H9 (cell line): ENCODE measurements at regions not wholly inside any gene's neighbourhood (a gene's known extent, or its start where the extent isn't known, plus 50 kb on each side); places are given as distances from the start of the nearest gene placed in this dataset.

Experiments
- DNase-seq: peaks from one replicate; pipeline ENCODE4 v3.0.0-alpha.2; 2017
- H2AFZ ChIP-seq: one replicate; pipeline ENCODE4 v1.6.1; 2013; ENCODE audit warnings: mild to moderate bottlenecking, low read length, control low read depth, moderate library complexity
- H2AK5ac ChIP-seq: 2 replicates; pipeline ENCODE4 v1.6.1; 2013; ENCODE audit warnings: low read length, control low read depth, mixed read lengths; ENCODE audit not compliant: insufficient read length
- H2BK120ac ChIP-seq: one replicate; pipeline ENCODE4 v1.6.1; 2013; ENCODE audit warnings: low read depth, mild to moderate bottlenecking, low read length, control low read depth, inconsistent platforms; ENCODE audit not compliant: poor library complexity, severe bottlenecking
- H2BK12ac ChIP-seq: 2 replicates; pipeline ENCODE4 v1.6.1; 2013; ENCODE audit warnings: low read length, control low read depth, mixed read lengths, low read depth; ENCODE audit not compliant: insufficient read length
- H2BK15ac ChIP-seq: 2 replicates; pipeline ENCODE4 v1.6.1; 2013; ENCODE audit warnings: low read depth, low read length, control low read depth
- H2BK20ac ChIP-seq: one replicate; pipeline ENCODE4 v1.6.1; 2013; ENCODE audit warnings: low read depth, mild to moderate bottlenecking, low read length, control low read depth, inconsistent platforms; ENCODE audit not compliant: poor library complexity, severe bottlenecking
- H2BK5ac ChIP-seq: 2 replicates; pipeline ENCODE4 v1.6.1; 2013; ENCODE audit warnings: low read length, control low read depth, mixed read lengths; ENCODE audit not compliant: insufficient read length
- H3K14ac ChIP-seq: 2 replicates; pipeline ENCODE4 v1.6.1; 2013; ENCODE audit warnings: low read length, control low read depth; ENCODE audit not compliant: insufficient read depth
- H3K18ac ChIP-seq: 2 replicates; pipeline ENCODE4 v1.6.1; 2013; ENCODE audit warnings: low read depth, mild to moderate bottlenecking, mixed read lengths, low read length, control low read depth; ENCODE audit not compliant: insufficient read length
- H3K23ac ChIP-seq: 2 replicates; pipeline ENCODE4 v1.6.1; 2013; ENCODE audit warnings: low read length, control low read depth, mixed read lengths, low read depth; ENCODE audit not compliant: insufficient read length
- H3K23me2 ChIP-seq: 2 replicates; pipeline ENCODE4 v1.6.1; 2013; ENCODE audit warnings: low read depth, mild to moderate bottlenecking, mixed read lengths, low read length, control low read depth; ENCODE audit not compliant: insufficient read length, poor library complexity, severe bottlenecking
- H3K27ac ChIP-seq: 2 replicates; pipeline ENCODE4 v1.5.1; 2013; ENCODE audit warnings: low read length, control low read depth, mixed read lengths, low read depth; ENCODE audit not compliant: insufficient read length
- H3K27me3 ChIP-seq: 2 replicates; pipeline ENCODE4 v1.6.1; 2013; ENCODE audit warnings: low read length, control low read depth, inconsistent platforms; ENCODE audit not compliant: insufficient read depth
- H3K4ac ChIP-seq: 2 replicates; pipeline ENCODE4 v1.6.1; 2013; ENCODE audit warnings: low read depth, mild to moderate bottlenecking, control low read depth, inconsistent platforms, low read length, moderate library complexity
- H3K4me1 ChIP-seq: 2 replicates; pipeline ENCODE4 v1.6.1; 2013; ENCODE audit warnings: low read length, control low read depth, inconsistent platforms; ENCODE audit not compliant: insufficient read depth
- H3K4me2 ChIP-seq: 2 replicates; pipeline ENCODE4 v1.6.1; 2013; ENCODE audit warnings: low read length, control low read depth, mixed read lengths; ENCODE audit not compliant: insufficient read length, insufficient read depth
- H3K56ac ChIP-seq: 2 replicates; pipeline ENCODE4 v1.6.1; 2013; ENCODE audit warnings: low read depth, mild to moderate bottlenecking, mixed read lengths, low read length, control low read depth; ENCODE audit not compliant: insufficient read length
- H3K79me1 ChIP-seq: 2 replicates; pipeline ENCODE4 v1.6.1; 2013; ENCODE audit warnings: low read depth, mild to moderate bottlenecking, moderate library complexity, low read length, control low read depth, inconsistent platforms; ENCODE audit not compliant: insufficient read depth, poor library complexity, severe bottlenecking
- H3K79me2 ChIP-seq: 2 replicates; pipeline ENCODE4 v1.6.1; 2013; ENCODE audit warnings: low read length, control low read depth, inconsistent platforms; ENCODE audit not compliant: insufficient read depth
- H3K9ac ChIP-seq: 2 replicates; pipeline ENCODE4 v1.6.1; 2013; ENCODE audit warnings: low read length, control low read depth, mixed read lengths; ENCODE audit not compliant: insufficient read length; ENCODE audit errors: extremely low read depth
- H3K9me3 ChIP-seq: one replicate; pipeline ENCODE4 v1.6.1; 2013; ENCODE audit warnings: low read depth, low read length, inconsistent platforms; ENCODE audit not compliant: control insufficient read depth
- H3T11ph ChIP-seq: one replicate; pipeline ENCODE4 v1.6.1; 2013; ENCODE audit warnings: mild to moderate bottlenecking, low read length, control low read depth, inconsistent platforms
- H4K20me1 ChIP-seq: one replicate; pipeline ENCODE4 v1.6.1; 2013; ENCODE audit not compliant: control insufficient read depth, insufficient read length, insufficient read depth
- H4K5ac ChIP-seq: 2 replicates; pipeline ENCODE4 v1.6.1; 2013; ENCODE audit warnings: low read depth, mild to moderate bottlenecking, mixed read lengths, low read length, control low read depth; ENCODE audit not compliant: insufficient read length
- H4K8ac ChIP-seq: replicated peaks from 2 replicates; pipeline ENCODE4 v1.6.1; 2013; ENCODE audit warnings: low read length, control low read depth, mixed read lengths, low read depth; ENCODE audit not compliant: insufficient read length
- H4K91ac ChIP-seq: 2 replicates; pipeline ENCODE4 v1.6.1; 2013; ENCODE audit warnings: low read depth, mild to moderate bottlenecking, moderate library complexity, mixed read lengths, low read length, control low read depth; ENCODE audit not compliant: insufficient read length
- H3K27ac Mint-ChIP-seq, 3 experiments: 2 replicates in 2 of 3; 3 replicates in 1 of 3; pipeline ENCODE4 v1.8.0; 2020 to 2021; ENCODE audit warnings: mixed read lengths in 3 of 3, mild to moderate bottlenecking in 1 of 3, moderate library complexity in 1 of 3
- H3K27me3 Mint-ChIP-seq: 2 replicates; pipeline ENCODE4 v1.8.0; 2021; ENCODE audit warnings: low read depth, mild to moderate bottlenecking, moderate library complexity, mixed read lengths
- H3K36me3 Mint-ChIP-seq, 3 experiments: 2 replicates in 2 of 3; 3 replicates in 1 of 3; pipeline ENCODE4 v1.8.0; 2020 to 2021; ENCODE audit warnings: low read depth in 3 of 3, mixed read lengths in 3 of 3; ENCODE audit not compliant: insufficient read depth in 1 of 3
- H3K4me1 Mint-ChIP-seq, 2 experiments: 2 replicates each; pipeline ENCODE4 v1.8.0; 2020; ENCODE audit warnings: mixed read lengths in 2 of 2
- H3K4me3 Mint-ChIP-seq, 2 experiments: 2 replicates in 1 of 2; 3 replicates in 1 of 2; pipeline ENCODE4 v1.8.0; 2020 to 2021; ENCODE audit warnings: mild to moderate bottlenecking in 2 of 2, mixed read lengths in 2 of 2, moderate library complexity in 1 of 2
- H3K9me3 Mint-ChIP-seq, 2 experiments: 2 replicates in 1 of 2; 3 replicates in 1 of 2; pipeline ENCODE4 v1.8.0; 2020; ENCODE audit warnings: mild to moderate bottlenecking in 2 of 2, mixed read lengths in 2 of 2, moderate library complexity in 1 of 2
- WGBS: extraction: QIAGEN DNeasy Blood & Tissue Kit; methylation state at CpG from one replicate; pipeline ENCODE4 v1.1.7; 2013; ENCODE audit warnings: missing lambda C conversion rate, low lambda C conversion rate, mixed read lengths; ENCODE audit not compliant: insufficient read length; ENCODE audit errors: extremely low coverage; 5-methylcytosine and 5-hydroxymethylcytosine counted together
- TF ChIP-seq, protein P1 (sequence below): fragments of 200-600 bp; sonication (generic); conservative IDR thresholded peaks from 3 replicates; pipeline ENCODE4 v1.8.0; 2021; ENCODE audit warnings: antibody characterized with exemption, mild to moderate bottlenecking

DNA sequence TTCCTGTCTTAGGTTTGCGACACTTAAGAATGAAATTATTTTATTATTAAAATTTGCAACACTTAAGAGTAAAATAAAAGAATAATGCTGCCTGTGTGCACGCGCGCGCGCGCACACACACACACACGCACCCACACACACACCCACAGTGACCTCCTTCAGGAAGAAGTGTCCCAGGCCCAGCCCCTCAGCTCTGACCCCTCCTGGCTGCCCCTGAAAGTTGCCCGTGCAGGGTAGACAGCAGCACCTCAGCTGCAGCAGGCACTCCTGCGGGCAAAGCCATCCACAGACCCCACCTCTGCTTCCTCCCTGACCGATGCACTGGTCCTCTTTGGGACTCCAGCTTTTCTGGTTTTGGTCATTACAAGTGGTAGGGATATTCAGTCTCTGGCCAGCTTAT is 478.2 kb downstream of the NTRK3 start:
- no peak overlapping the region for H3K27ac Mint-ChIP-seq
- no peak overlapping the region for H3K9ac ChIP-seq
- no peak overlapping the region for H3K18ac ChIP-seq
- no peaks in the 10 kb centered on the region for H3K79me1 ChIP-seq
- no peak overlapping the region for H3K27ac ChIP-seq
- H3K9me3 Mint-ChIP-seq: no peaks in the 10 kb centered on the region
- H2BK12ac ChIP-seq: no peak overlapping the region
- peaks cover 0 to 2% (median 0%) of the 10 kb centered on the region in 3 experiments; a peak in 2 of 7 replicates for H3K36me3 Mint-ChIP-seq
- H3K27me3 ChIP-seq: no peaks in the 10 kb centered on the region
- peaks cover 2% of the 10 kb centered on the region for H3K27me3 Mint-ChIP-seq
- no peak overlapping the region for H2BK5ac ChIP-seq
- H3T11ph ChIP-seq: no peak overlapping the region
- H3K4me1 ChIP-seq: no peaks in the 10 kb centered on the region
- no peak overlapping the region for H2BK15ac ChIP-seq
- no peak for DNase-seq
- no peak overlapping the region for H2BK120ac ChIP-seq
- H3K23ac ChIP-seq: no peak overlapping the region
- H3K4me2 ChIP-seq: no peak overlapping the region
- H3K23me2 ChIP-seq: peaks cover 2% of the 10 kb centered on the region
- H3K14ac ChIP-seq: no peak overlapping the region
- peaks cover 0 to 1% of the 10 kb centered on the region in 2 experiments; a peak in 1 of 4 replicates for H3K4me1 Mint-ChIP-seq
- H3K4ac ChIP-seq: no peak overlapping the region
- H2AFZ ChIP-seq: no peak overlapping the region
- no peaks in the 10 kb centered on the region for H3K79me2 ChIP-seq
- H4K8ac ChIP-seq: no peak overlapping the region
- TF ChIP-seq, protein P1, sequence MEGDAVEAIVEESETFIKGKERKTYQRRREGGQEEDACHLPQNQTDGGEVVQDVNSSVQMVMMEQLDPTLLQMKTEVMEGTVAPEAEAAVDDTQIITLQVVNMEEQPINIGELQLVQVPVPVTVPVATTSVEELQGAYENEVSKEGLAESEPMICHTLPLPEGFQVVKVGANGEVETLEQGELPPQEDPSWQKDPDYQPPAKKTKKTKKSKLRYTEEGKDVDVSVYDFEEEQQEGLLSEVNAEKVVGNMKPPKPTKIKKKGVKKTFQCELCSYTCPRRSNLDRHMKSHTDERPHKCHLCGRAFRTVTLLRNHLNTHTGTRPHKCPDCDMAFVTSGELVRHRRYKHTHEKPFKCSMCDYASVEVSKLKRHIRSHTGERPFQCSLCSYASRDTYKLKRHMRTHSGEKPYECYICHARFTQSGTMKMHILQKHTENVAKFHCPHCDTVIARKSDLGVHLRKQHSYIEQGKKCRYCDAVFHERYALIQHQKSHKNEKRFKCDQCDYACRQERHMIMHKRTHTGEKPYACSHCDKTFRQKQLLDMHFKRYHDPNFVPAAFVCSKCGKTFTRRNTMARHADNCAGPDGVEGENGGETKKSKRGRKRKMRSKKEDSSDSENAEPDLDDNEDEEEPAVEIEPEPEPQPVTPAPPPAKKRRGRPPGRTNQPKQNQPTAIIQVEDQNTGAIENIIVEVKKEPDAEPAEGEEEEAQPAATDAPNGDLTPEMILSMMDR: peak; percentile 15; the same call in 1 of the 3 replicates
- H4K20me1 ChIP-seq: no peaks in the 10 kb centered on the region
- no CpG with 5 or more reads among the region's 11 CpGs for WGBS
- H3K56ac ChIP-seq: no peak overlapping the region
- no peak overlapping the region for H4K91ac ChIP-seq
- H4K5ac ChIP-seq: no peak overlapping the region
- H2BK20ac ChIP-seq: no peak overlapping the region
- H3K4me3 Mint-ChIP-seq: no peak overlapping the region
- no peaks in the 10 kb centered on the region for H3K9me3 ChIP-seq
- H2AK5ac ChIP-seq: no peak overlapping the region
